GM10266 (cell line): ENCODE measurements at regions not wholly inside any gene's neighbourhood (a gene's known extent, or its start where the extent isn't known, plus 50 kb on each side); places are given as distances from the start of the nearest gene placed in this dataset.

ENCODE experiments used
- DNase-seq: peaks from one replicate; pipeline ENCODE4 v3.0.0; 2012; ENCODE audit errors: extremely low spot score
- TF ChIP-seq, protein P1 (sequence below): IDR thresholded peaks from 2 replicates; pipeline ENCODE4 v1.5.1; 2012; ENCODE audit warnings: mild to moderate bottlenecking, low read depth; ENCODE audit not compliant: control insufficient read depth, insufficient read depth; ENCODE audit errors: missing control alignments

DNA sequence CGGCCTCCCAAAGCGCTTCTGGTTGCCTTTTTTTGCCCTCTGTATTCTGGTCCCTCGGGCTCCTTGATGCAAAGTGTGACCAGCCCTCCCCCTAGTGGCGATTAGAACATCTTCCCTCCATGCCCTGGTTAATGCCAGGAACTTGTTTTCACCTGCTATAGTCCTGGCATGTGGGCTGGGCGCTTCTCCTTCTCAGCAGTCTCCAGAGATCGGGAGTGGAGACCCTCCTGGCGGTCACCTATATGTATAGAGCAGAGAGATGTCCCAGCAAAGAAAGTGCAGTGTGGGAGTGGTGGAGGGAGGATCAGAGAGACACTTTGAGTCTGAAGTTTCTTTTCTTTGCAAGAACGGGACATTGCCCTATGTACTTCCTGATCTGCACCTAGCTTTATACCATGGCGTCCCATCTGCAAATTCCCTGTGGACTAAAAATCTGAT lies 264.1 kb downstream of the OTUD1 start:
- DNase-seq: peak; percentile 59
- TF ChIP-seq, protein P1, sequence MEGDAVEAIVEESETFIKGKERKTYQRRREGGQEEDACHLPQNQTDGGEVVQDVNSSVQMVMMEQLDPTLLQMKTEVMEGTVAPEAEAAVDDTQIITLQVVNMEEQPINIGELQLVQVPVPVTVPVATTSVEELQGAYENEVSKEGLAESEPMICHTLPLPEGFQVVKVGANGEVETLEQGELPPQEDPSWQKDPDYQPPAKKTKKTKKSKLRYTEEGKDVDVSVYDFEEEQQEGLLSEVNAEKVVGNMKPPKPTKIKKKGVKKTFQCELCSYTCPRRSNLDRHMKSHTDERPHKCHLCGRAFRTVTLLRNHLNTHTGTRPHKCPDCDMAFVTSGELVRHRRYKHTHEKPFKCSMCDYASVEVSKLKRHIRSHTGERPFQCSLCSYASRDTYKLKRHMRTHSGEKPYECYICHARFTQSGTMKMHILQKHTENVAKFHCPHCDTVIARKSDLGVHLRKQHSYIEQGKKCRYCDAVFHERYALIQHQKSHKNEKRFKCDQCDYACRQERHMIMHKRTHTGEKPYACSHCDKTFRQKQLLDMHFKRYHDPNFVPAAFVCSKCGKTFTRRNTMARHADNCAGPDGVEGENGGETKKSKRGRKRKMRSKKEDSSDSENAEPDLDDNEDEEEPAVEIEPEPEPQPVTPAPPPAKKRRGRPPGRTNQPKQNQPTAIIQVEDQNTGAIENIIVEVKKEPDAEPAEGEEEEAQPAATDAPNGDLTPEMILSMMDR: peak; percentile 82

DNA sequence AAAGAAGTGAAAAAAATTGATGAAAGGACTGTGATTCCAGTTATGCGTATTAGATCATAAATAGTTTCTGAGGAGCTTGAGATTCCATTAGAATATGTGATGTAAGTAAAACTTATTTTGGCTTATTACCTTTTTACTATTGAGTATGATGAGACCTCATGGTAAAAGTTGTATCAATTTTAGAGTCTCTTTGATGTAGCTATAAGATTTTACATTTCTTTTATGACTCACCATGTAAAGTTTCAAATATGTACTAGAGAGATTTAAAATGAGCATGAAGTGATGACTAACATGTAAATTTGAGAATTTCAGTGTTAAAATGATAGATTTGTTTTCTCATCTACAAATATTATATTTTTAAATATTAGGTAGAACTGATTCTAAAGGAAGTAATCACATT lies 276.5 kb downstream of the OTUD1 start:
- no peak for DNase-seq
- TF ChIP-seq, protein P1: no peak

DNA sequence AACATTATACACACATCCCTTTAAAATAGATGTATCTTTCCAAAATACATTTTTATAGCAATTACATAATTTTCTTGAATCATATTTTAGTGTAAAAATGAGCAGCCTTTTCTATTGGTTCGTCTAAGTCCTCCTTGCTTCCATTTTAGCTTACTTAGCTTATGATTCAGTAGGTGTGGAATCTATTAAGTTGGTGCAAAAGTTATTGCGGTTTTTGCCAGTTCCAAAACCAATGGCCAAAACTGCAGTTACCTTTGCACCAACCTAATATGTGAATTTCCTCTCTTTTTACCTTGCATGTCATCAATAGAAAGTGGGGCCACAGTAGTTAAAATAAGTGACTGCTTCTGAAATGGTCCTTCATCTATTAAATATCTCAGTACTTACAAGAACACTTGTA lies 279.0 kb downstream of the OTUD1 start:
- DNase-seq: no peak
- TF ChIP-seq, protein P1: no peak

DNA sequence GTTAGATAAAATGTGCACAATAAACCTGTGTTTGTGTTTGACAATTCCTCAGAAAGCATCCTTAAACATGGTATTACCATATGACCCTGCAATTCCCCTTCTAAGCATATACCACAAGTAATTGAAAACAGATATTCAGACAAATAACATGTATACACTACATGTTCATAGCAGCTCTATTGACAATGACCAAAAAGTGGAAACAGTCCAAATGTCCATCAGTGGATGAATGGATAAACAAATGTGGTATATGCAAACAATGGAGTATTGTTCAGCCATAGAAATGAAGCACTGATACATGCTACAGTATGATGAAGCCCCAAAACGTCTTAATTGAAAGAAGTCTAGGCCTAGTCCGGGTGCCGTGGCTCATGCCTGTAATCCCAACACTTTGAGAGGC lies 280.1 kb downstream of the OTUD1 start:
- DNase-seq: no peak
- TF ChIP-seq, protein P1: no peak

DNA sequence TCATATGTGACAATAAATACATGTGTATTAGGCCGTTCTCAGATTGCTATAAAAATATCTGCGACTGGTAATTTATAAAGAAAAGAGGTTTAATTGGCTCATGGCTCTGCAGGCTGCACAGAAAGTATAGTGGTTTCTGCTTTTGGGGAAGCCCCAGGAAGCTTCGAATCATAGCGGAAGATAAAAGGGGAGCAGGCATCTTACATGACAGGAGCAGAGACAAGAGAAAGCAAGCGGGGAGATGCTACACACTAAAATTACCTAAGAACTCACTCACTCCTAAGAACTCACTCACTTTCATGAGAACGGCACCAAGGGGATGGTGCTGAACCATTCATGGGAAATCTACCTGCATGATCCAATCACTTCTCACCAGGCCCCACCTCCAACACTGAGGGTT lies 284.9 kb downstream of the OTUD1 start:
- DNase-seq: no peak
- TF ChIP-seq, protein P1: no peak

DNA sequence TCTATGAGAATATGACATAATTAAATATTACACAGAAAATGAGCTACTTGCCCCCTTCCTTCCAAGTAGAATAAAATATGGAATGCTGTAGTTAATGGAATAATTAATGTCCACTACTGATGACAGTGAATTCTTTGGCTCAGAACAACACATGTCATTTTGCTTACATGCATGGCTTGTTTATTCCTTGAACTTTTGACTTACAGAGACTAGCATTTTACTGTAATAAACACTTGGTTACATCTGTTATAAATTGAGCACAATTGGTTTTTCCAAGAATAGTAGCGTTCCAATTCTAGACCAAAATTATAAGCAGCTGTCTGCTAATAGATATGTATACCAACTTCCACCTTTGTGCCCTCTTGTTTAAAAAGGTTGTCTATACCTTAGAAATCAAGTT lies 286.7 kb downstream of the OTUD1 start:
- TF ChIP-seq, protein P1: no peak
- DNase-seq: no peak

DNA sequence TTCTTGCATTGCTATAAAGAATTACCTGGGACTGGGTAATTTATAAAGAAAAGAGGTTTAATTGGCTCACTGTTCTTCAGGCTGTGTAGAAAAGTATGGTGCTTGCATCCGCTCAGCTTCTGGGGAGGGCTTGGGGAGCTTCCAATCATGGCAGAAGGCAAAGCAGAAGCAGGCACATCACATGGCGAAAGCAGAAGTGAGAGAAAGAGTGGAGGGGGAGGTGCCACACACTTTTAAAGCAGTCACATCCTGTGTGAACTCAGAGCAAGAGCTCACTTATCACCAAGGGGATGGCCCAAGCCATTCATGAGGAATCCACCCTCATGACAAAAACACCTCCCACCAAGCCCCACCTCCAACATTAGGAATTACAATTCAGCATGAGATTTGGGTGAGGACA lies 303.5 kb downstream of the OTUD1 start:
- TF ChIP-seq, protein P1: no peak
- no peak for DNase-seq
